ENCODE measurements at regions not wholly inside any gene's neighbourhood (a gene's known extent, or its start where the extent isn't known, plus 50 kb on each side); places are given as distances from the start of the nearest gene placed in this dataset.

DNA sequence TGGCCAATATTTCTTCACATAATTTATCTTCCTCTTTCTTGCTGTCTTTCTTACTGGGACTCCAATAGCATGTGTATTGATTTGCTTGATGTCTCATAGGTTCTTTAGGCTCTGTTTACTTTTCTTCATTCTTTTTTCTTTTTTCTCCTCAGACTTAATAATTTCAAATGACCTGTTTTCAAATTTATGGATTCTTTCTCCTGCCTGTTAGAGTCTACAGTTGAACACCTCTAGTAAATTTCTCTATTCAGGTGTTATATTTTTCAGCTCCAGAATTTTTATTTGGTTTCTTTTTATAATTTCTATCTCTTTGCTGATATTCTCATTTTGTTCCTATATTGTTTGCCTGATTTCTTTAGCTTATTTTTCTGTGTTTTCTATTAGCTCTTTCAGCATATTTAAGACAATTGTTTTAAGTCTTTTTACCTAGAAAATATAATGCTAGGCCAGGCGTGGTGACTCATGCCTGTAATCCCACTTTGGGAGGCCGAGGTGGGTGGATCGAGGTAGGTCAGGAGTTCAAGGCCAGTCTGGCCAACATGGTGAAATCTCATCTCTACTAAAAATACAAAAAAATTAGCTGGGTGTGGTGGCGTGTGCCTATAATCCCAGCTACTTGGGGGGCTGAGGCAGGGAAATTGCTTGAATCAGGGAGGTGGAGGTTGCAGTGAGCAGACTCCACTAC, 61.9 kb upstream of the TNS3 start:
- TF ChIP-seq, protein P1, sequence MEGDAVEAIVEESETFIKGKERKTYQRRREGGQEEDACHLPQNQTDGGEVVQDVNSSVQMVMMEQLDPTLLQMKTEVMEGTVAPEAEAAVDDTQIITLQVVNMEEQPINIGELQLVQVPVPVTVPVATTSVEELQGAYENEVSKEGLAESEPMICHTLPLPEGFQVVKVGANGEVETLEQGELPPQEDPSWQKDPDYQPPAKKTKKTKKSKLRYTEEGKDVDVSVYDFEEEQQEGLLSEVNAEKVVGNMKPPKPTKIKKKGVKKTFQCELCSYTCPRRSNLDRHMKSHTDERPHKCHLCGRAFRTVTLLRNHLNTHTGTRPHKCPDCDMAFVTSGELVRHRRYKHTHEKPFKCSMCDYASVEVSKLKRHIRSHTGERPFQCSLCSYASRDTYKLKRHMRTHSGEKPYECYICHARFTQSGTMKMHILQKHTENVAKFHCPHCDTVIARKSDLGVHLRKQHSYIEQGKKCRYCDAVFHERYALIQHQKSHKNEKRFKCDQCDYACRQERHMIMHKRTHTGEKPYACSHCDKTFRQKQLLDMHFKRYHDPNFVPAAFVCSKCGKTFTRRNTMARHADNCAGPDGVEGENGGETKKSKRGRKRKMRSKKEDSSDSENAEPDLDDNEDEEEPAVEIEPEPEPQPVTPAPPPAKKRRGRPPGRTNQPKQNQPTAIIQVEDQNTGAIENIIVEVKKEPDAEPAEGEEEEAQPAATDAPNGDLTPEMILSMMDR (IDR thresholded peaks at IDR 0.05) = no peak

DNA sequence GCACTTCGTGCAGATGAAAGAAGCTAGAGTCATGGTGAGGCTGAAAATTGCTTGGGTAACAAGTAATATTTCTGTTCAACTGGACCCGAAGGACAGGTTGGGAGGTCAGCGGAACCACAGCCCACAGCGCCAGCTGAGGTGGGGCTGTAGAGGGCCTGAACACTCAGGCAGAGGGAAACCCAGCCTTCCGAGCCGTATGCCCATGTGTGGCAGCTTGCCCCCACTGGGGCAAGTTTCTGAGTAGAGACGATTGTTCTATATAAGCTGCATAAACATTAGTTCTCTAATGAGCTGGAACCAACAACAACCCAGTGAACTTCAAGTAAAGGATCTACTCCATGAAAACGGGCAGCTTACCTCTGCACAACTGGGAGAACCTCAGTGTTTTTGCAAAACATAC, 58.4 kb upstream of the TNS3 start:
- TF ChIP-seq, protein P1 (IDR thresholded peaks at IDR 0.05) = no peak

DNA sequence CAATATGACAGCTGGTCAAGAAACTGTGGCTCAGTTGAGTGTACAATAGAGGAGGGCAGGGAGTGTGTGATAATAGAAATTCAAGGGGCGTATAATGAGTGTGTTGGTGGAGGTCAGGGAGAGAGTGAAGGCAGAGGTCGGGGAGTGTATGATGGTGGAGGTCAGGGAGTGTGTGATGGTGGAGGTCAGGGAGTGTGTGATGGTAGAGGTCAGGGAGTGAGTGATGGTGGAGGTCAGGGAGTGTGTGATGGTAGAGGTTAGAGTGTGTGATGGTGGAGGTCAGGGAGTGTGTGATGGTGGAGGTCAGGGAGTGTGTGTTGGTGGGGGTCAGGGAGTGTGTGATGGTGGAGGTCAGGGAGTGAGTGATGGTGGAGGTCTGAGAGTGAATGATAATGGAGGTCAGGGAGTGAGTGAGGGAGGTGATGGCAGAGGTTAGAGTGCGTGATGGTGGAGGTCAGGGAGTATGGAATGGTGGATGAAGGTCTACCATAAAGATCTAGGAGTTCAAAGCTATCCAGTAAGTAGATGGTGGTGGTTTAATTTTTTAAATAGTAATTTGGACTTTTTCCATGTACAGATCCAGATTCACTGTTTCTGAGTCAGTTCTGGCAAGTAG, 57.7 kb upstream of the TNS3 start:
- TF ChIP-seq, protein P1 (IDR thresholded peaks at IDR 0.05) = no peak

DNA sequence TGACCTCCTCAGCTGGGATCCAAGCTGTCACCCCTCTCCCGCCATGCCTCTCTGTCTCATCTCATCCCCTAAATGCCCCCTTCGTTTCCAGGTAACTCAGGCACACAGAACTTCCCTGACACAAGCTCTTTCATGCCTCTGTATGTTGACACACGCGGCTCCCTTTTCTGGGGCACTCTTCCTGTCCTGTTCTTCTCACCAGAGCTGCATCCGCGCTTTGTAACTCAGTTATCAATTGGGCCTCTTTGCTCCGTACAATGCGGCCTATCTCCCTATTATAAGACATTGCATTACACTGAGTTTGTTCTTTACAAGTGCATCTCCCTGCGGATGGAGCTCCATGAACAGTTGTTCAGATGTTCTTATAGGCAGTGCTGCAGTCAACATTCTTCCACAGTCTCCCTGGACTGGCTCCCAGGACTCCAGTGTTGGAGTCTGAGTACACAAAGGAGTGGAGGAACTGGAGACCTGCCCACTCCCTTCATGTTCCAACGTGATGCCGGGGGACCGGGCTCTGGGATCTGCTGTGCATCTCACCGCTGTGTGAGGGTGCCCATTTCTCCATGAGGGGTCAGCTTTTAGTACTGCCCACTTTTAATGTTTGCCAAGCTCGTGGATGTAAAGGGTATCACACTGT, 56.9 kb upstream of the TNS3 start:
- TF ChIP-seq, protein P1 (IDR thresholded peaks at IDR 0.05) = no peak

DNA sequence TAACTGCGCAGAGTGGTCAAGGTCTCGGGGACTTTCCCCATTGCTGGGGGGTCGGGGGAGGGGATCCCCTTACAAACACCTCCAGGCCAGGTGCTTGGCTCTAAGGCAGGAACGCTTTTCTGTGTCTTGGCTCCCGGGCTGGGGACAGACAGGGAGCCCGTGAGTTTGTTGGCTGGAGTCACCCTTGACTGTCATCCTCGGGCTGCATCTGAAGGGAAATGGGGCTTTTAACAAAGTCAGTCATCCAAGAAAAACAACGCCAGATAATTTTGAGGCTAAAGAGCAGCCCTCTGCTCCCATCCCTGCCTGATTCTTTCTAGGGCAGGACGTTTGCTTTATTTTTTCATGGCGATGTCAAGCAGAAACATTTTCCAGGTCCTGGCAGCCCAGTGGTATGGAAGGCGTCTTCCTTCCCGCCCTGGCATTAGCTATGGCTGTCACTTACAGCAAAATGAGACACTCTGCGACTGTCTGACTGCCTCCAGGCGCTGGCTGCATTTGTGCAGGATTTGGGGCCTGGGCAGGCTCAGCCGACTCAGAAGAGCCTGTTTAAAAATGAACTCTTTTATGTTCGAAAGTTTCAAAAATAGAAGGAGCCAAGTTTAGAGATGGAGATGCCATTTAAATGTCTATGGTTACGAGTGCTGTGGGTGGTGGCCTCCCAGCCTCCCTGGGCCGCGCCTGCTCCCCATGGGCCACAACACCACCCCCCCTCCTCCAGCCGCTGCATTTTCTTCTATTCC, 54.7 kb upstream of the TNS3 start:
- TF ChIP-seq, protein P1 (IDR thresholded peaks at IDR 0.05) = no peak

DNA sequence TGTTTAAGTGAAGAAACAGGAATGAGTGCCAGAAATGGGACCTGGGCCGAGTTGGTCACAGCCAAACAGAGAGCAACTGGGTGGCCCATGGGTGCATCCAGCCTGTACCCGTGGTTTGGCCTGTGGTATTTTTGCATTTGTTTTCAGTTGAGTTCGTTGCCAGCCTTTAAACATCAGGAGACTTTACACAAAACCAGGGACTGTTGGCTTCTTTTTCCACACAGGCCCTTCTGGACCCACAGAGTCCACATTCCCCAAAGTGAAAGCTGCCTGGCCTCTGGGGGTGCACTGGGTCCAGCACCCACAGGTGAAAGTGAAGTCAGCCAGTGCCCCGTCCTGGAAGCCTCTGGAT, 54.1 kb upstream of the TNS3 start:
- TF ChIP-seq, protein P1 (IDR thresholded peaks at IDR 0.05) = no peak

All from LNCAP (cell line).